NCI-H128 (cell line): ENCODE measurements at regions not wholly inside any gene's neighbourhood (a gene's known extent, or its start where the extent isn't known, plus 50 kb on each side); places are given as distances from the start of the nearest gene placed in this dataset.

Experiments used
- DNase-seq: peaks from one replicate; lab custom pipeline; 2025; ENCODE audit not compliant: unreplicated experiment; lab: John Stamatoyannopoulos, UW

DNA sequence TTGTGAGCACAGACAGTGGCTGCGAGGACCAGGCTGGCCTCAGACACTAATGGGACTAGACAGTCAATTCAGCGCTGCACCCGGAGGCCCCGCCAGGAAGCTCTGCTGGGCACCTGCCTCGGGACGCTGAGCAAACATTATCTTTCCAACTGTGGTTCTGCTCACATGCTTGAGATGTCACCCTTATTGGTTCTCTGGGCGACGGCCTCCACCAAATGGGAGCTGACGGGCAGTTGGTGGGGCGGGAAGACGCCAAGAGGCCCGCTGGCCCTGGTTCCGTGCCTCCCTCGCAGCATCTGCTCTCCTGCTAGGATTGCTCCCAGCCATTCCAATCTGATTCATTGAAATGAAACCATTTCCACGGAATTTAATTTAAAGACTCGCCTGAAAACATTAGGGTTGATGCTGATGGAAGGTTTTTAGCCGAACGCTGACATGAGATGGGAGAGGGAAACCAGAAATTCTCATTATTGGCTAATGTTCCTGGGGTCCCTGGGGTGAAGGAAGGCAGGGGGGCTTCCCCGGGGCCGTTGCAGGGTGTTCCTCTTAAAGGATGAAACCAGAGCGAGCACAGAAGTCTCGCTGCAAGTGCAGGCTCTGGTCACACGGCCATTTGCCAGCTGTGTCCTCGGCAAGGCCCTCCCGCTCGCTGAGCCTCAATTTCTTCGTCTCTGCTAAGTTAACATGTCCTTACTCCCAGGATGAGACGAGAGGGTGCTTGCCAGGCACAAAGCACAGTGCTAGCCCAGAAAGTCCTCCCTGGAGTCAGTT is 512.2 kb downstream of the NPHP4 start:
- no peak for DNase-seq

DNA sequence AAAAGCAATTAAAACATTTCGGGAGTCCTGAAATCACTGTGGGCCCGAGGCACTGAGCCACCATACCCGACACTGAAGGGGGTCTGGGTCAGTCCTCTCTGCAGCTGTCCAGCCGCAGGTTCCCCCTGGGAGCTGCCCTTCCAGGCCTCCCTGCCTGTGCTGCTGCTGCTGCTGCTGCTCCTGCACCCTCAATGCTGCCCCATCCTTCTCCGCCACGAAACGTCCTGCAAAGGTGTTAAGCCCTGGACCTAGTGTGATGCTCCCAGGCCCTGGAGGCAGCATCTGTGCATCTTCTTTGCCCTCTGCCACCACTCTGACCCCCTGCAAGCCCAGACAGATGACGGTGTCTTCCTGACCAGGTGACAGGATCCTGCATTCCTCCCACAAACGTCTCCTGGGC is 513.3 kb downstream of the NPHP4 start:
- no peak for DNase-seq

DNA sequence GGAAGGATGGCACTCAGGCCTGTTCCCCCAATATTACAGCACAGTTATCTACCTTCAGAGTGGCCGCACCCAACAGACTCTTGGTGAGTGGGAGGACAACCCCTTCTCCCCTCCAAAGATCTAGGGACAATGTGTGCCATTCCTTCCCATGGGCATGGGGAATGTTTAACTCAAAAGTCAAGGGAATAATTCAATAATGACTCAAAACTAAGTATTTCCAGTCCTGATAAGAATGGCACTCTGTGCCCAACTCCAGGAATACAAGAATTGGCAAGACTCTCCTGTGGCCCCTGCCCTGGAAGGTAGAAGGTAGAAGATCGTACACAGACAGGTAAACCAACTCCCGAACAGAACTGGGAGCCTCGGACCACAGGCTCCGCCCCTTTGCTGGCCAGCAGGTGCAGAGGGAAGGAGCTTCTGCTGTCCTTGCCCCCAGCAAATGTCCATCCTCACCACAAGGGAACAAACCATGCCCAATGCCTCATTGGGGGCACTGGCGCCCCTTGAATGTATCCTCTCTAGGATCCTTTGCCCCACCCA is 514.0 kb downstream of the NPHP4 start:
- no peak for DNase-seq

DNA sequence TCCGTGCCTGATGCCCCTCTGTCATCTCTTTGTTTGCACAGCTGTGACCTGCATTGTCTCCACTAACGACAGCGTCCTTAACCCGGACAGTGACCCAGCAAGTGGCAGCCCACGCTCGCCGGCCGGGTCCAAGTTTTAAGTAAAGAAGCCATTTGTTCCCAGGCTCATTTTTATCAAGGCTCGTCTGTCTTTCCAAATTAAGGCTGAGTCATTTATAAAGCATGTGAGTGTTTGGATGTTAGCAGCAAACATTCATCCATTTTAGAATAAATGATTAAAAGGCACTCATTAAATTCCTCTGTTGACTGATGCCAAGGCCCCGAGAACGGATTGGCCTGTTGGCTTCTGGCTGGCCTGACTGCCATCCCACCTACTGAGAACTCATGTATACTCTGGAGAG is 514.5 kb downstream of the NPHP4 start:
- DNase-seq = no peak

DNA sequence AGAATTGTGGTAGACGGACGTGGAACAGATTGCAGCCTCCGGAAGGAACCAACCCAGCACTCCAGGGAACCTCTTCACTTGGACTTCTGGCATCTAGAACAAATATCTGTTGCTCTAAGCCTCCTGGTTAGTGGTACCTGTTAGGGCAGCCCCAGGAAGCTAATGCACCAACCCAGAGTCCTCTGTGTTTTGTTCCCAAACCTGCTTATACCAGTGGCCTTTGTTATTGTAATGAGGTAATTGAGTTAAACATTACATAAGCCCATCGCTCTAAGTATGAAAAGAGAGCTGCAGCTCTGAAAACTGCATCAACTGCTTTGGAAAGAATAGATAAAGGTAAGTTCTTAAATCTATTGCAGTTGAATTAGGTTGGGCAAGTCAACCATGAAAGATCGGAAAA is 516.7 kb downstream of the NPHP4 start:
- no peak for DNase-seq

DNA sequence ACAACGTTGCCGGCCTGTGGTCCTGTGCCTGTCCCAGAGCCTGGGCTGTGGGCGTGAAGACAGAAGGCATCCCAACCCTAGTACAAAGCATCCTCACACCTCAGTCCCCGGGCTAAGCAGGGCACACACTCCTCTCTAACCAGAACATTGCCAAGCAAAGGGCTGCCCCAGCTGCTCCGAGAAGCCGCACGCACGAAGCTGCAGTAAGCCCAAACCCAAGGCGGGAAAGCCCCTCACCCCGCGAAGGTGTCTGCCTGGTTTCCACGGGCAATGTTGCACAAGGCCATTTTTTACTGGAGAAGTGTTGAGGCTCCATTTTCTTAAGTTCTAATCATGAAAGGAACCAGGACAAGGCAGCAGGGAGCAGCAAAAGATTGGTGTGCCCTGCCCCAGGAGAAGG is 519.0 kb downstream of the NPHP4 start:
- no peak for DNase-seq

DNA sequence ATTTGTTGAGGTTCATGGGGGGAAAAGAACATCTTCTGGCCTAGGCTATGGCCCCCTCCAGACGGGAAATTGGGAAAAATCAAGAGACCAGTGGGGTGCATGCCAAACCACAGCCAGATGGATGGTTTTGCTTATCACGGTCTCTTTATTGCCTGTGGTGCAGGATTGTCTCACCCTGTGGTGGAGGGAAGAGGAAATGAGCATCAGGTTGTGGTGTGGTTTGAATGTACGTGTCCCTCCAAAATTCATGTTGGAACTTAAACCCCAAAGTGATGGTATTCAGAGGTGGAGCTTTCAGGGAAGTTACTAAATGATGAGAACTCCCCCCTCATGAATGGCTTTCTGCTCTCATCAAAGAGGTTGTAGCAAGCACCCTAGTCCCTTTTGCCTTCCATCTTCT is 525.7 kb downstream of the NPHP4 start:
- no peak for DNase-seq

DNA sequence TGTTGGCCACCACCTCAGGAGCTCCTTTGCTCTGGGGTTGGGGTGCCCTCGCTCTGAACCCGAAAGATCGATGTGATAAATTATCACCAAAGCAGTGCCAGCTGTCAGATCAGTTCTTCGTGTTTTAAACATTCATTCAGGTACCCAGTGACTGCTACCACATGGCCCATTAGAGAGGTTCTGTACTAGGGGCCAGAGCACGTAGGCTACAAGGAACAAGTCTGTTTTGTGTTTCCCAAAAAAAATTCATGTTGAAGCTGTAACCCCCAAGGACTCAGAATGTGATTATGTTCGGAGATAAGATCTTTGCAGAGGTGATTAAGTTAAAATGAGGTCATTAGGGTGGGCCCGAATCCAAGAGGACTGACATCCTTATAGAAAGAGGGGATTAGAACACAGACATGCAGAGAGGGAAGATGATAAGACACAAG is 526.9 kb downstream of the NPHP4 start:
- no peak for DNase-seq

DNA sequence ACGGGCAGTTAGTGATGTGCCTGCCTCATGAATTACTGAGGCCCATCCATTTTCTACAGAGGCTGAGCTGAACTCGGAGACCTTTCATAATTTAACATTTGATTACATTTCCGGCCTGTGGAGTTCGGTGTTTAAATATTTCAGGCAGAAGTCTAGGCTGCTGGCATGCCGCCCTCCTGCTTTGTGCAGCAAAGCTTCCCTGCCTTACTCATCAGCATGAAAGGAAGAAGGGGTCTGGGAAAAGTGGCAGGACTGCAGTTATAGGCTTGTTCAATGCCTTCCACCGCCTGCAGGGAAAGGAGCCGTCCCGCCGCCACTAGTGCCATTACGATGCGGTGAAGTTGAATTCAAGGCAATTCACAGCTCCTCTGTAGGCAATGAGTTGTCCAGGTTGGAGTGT is 527.9 kb downstream of the NPHP4 start:
- DNase-seq = no peak

DNA sequence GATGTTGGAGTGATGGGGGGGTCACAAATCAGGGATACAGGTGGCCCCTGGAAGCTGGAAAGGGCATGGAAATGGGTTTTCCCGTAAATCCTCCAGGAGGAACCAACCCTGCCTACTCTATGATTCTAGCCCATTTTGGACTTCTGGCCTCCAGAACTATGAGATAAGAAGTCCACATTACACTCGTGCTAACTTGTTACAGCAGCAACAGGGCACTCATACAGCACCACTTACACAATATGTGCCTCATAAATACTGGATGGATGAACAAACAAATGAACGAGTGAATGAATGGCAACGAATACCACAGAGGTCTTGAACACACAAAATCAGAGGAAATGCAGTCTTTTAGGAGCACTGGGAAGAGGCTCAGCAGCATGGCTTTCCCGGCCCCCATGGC is 531.3 kb downstream of the NPHP4 start:
- no peak for DNase-seq

DNA sequence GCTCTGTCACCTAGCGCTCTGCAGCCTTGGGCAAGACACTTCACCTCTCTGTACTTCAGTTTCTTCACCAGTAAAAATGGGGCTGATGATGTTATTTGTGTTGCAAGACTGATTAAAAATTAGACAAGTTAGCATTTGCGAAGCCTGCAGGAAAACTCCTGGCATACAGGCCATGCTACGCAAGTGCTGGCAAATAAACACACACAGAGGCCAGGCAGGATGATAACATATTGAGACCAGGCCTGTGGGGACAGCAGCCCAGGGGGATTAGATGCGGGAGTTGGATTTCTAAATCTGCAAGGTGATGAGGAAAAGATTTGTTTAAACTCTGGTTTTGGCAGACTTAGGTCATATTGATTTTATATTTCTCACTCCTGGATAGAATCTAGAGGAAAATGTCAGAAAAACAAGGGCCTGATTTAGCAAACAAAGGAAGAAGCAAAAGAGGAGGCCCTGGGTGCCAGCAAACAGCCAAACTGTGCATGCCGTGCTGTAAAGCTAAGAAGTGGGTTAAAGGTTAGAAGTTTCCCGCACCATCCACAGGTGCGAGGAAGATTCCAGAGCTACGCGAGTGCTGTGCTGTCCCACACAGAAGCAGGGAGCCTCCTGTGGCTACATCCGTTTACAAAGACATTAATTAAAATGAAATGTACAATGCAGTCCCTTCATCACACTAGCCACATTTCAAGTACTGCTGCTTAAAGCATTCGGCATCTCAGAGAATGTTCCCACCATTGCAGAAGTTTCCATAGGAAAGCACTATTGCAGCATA is 532.2 kb downstream of the NPHP4 start:
- no peak for DNase-seq

DNA sequence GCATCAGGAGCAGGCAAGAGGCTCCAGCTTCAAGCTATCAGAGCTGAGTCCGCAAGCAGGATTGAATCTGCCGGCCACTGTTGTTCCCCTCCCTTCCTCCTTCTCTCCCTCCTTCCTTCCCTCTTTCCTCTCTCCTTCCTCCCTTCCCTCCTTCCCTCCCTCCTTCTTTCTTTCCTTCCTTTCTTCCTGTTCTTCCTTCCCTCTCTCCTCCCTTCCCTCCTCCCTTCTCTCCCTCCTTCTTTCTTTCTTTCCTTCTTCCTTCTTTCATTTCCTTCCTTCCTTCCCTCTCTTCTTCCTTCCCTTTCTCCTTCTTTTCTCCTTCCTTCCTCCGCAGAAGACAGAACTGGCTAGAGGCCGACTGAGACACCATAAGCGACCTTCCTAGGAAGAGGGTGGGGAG is 534.0 kb downstream of the NPHP4 start:
- no peak for DNase-seq

DNA sequence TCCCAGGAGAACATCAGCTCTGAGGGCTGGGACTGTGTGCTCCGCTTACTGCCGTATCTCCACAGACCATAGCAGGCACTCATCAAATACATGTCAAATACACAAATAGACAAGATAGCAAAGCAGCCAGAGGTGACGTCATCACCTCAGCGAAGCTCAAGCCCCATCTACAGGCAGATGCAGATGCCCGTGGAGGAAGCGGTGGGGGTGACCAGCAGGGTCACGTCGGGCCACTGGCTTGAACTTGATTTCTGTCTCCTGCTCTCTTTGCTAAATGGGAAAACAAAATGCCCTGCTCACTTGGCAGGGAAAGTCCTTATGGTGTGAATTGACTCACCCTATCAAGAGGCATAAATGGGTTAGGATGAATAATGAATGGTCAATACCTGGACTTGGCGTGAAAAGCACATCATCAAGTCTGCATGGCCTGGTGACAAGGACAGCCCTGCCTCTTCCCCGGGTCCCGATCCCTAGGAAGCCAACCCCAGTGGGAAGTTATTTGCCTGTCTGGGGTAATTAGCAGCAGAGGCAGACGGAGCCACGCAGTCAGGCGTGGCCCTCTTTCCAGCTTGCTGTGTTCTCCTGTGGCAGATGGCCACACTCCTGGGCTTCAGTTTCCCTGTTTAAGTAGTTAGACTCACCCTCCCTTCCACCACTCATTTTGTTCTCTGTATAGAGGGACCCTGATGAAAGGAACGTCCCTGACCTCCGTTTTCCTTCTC is 536.0 kb downstream of the NPHP4 start:
- no peak for DNase-seq

DNA sequence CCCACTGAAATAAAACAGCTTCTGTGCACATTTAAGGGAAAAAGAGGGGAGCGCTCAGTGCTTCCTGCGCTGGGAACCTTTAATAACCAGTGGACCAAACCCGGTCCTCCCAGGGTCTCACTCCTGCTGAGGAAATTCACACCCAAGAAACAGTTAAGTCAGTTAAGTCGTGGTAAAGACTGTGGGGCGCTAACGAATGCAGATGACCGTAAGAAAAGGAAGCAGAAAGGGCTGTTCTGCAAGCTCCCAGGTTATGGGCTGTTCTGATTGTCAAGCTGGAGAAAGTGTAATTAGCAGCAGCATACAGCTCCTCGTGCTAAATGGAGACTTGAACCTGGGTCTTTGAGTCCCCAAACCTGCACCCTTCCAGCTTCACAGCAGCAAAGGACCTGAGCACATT is 536.6 kb downstream of the NPHP4 start:
- DNase-seq = no peak

DNA sequence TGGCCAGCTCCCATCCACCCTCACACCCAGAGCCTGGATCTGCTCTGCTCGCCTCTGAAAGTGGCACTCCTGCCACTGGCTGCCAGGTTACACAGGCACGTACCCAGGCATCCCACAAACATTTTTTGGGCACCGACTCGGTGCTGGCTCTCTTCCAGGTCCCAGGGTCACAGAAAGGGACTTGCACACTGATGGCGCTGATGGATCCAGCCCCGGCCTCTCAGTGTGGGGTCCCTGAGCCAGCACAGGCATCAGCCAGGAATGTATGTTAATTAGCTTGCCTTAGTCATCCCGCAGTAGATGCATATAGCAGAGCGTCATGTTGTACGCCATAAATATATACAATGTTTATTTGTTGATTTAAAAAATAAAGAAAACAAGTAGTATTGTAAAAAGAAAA is 537.2 kb downstream of the NPHP4 start:
- no peak for DNase-seq

DNA sequence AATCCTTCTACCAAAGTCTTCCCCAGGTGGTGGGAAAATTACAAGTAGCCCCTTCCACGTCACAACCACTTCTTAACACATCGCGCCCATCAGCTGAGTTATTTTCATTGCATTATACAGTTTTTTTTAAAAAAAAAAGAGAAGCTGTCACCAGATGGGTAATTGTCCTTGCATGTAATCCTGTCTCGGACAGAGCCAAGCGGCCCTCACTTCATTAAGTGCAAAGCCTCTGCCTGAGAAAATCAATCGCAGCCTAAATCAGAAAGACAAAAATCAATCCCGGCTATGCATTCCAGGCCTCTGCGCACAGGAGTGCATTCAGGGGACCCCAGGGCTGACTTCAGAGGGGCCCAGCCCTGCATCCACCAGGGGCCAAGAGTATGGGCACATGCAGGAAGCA is 538.9 kb downstream of the NPHP4 start:
- no peak for DNase-seq

DNA sequence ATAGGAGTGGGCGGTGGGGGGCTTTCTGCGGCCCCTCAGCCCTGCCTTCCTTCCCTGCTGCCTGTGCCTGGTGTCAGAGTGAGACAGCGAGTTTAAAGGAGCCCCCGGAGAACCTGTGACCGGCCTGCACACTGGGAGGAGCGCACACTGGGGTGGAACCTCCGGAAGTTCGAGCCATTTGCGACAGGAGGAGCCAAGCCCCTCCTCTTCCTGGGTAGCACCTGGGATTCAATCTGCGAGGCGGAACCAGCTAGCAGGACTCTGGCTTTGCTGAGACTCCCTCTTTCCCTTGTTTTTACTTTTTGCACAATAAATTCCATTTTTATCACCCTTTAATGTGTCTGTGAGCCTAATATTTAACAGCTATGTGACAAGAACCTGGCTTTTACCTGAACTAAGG is 540.6 kb downstream of the NPHP4 start:
- no peak for DNase-seq

DNA sequence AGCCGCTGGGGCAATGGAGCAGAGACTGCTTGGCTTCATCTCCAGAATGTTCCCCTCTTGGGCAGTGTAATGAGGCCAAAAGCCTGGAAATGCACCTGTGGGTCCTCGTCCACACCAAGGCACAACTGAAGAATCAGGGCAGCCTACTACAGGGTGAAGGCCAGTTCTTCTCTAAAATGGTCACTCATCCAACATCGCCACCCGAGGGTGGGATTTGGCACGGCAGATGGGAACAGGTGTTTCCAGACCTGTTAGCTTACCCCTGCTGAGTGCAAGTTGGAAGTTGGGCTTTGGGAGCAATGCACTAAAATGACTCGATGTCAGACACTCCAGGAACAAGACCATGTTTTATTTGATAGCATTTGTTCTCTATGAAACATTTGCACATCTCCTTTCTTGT is 543.7 kb downstream of the NPHP4 start:
- DNase-seq = no peak

DNA sequence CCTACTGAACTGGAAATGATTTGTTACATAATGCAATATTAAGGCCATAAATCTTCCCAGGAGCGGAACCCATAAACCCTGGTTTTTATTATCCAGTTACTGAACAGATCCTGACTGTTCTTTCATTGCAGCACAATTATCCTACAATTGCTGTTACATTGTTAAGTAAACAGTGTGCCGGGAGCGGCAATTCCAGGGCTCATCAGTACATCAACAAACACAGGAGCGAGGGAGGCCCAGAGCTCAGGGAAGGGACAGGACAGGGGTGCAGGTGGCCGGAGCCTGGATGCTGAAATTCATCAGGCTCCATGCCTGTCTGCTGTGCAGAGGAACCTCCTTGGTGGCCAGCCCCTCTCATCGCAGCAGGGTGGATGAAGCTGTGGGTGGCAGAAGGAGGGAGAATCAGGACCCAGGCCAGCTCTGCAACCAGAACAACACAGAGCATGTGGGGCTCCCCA is 544.7 kb downstream of the NPHP4 start:
- DNase-seq = no peak

DNA sequence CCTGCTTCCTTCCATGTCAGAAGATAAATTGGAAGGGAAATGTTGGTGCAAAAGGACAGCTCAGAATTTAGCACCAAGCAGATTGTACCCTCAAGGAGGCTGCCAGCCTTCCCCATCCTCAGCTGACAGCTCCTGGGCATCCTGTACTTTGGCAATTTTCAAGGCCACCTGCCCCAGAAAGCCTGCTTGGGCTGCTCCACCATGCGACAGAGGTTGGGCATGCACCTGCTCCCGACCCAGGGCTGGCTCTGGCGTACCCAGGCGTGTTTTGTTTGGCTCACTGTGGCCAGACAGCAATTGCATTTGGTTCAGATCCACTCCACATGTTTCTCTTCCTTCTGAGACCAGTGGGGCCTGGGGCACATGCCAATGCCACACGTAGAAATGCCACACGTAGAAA is 547.8 kb downstream of the NPHP4 start:
- no peak for DNase-seq

DNA sequence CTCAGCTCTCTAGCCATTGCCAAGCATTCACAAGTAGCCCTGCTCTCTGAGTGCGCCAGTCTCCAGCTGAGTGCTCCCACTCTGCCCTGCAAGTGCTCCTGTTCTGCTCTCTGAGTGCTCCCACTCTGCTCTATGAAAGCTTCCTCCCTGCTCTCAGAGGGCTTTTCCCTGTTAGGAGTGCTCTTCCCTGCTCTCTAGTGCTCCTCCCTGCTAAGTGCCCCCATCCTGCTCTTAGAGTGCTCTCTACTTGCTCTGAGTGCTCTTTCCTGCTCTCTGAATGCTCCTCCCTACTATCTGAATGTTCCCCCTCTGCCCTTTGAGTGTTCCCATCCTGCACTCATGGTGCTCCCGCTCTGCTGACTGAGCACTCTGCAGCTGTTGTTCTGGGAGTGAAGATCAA is 555.4 kb downstream of the NPHP4 start:
- DNase-seq = no peak

DNA sequence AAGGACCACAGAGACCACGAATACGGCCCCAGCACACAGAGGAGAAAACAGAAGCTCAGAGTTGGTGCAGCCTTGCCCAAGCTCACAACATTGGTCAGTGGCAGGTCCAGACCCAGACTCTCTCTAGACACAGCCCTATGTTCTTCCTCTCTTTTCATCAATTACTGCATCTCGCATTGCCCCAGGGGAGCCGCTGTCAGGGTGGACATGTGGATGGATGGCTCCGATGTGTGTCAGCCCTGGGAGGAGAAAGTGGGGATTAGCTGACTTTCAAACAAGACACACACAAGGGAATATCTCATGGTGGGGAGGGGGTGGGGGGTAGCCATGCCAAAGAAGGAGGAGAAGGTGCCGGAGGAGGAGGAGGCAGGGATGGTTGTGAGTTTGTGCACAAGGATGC is 556.8 kb downstream of the NPHP4 start:
- DNase-seq = no peak
